ENCODE measurements at regions not wholly inside any gene's neighbourhood (a gene's known extent, or its start where the extent isn't known, plus 50 kb on each side); places are given as distances from the start of the nearest gene placed in this dataset.

- 79 to 94% methylated on average over 2 of the region's 2 CpGs for WGBS, 2 donors
- H3K27ac ChIP-seq (ENCODE audit: low read depth in 1 of 2, low read length in 1 of 2): no peak overlapping the region
- no peaks in the 10 kb centered on the region for H3K27me3 ChIP-seq (ENCODE audit: control insufficient read depth in 3 of 3, insufficient read depth in 3 of 3, low read length in 2 of 3)
- no peak overlapping the region for H3K4me3 ChIP-seq
- no peaks in the 10 kb centered on the region for H3K4me1 ChIP-seq (ENCODE audit: control insufficient read depth in 5 of 5, insufficient read depth in 5 of 5, low read length in 5 of 5)
- no peak overlapping the region for H3K9ac ChIP-seq (ENCODE audit: insufficient read depth in 1 of 2, low read length in 2 of 2)
- H3K36me3 ChIP-seq (ENCODE audit: control insufficient read depth in 4 of 4, insufficient read depth in 4 of 4, low read length in 4 of 4): no peaks in the 10 kb centered on the region
- peaks cover 0 to 2% (median 0%) of the 10 kb centered on the region in 4 donors for H3K9me3 ChIP-seq (ENCODE audit: control insufficient read depth in 4 of 4, insufficient read depth in 3 of 4, low read length in 3 of 4)
- TF ChIP-seq, protein P1, sequence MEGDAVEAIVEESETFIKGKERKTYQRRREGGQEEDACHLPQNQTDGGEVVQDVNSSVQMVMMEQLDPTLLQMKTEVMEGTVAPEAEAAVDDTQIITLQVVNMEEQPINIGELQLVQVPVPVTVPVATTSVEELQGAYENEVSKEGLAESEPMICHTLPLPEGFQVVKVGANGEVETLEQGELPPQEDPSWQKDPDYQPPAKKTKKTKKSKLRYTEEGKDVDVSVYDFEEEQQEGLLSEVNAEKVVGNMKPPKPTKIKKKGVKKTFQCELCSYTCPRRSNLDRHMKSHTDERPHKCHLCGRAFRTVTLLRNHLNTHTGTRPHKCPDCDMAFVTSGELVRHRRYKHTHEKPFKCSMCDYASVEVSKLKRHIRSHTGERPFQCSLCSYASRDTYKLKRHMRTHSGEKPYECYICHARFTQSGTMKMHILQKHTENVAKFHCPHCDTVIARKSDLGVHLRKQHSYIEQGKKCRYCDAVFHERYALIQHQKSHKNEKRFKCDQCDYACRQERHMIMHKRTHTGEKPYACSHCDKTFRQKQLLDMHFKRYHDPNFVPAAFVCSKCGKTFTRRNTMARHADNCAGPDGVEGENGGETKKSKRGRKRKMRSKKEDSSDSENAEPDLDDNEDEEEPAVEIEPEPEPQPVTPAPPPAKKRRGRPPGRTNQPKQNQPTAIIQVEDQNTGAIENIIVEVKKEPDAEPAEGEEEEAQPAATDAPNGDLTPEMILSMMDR (IDR thresholded peaks at IDR 0.05; ENCODE audit: control extremely low read depth, extremely low read depth): no peak
- DNase-seq: no peak
- no peak for ATAC-seq (ENCODE audit: insufficient read depth, low FRiP score)
Observed at GRCh38 chr2:107108556-107108955, 222.6 kb upstream of the ST6GAL2 start.

DNA sequence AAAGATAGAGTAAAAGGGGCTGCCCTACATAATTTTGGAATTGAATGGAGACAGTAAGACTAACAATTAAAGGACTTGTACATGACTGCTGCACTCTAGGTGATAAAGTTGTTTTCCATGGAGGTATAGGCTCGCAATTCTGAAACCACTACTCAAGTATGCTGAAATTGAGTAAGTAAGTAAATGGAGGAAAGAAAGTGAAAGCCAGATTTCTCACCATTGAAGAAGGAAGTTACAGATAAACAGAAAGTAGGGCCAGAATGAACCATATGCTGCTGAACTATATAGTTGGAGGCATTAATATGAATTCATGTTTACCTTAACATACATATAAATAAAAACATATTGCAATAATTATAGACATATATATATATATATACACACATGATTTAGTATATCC lies 225.7 kb upstream of the ST6GAL2 start:
- TF ChIP-seq, protein P1 (IDR thresholded peaks at IDR 0.05; ENCODE audit: control extremely low read depth, extremely low read depth): no peak

GRCh38 chr2:107112561-107112960 lies 226.6 kb upstream of the ST6GAL2 start:
- DNase-seq: no peak
- Histone ChIP-seq H3K9me3 (ENCODE audit: control insufficient read depth in 4 of 4, insufficient read depth in 3 of 4, low read length in 3 of 4) (peaks cover 0 to 2% (median 0%) of the 10 kb centered on the region in 4 donors), H3K4me1 (ENCODE audit: control insufficient read depth in 5 of 5, insufficient read depth in 5 of 5, low read length in 5 of 5) (no peaks in the 10 kb centered on the region), H3K4me3 (no peak overlapping the region), H3K27me3 (ENCODE audit: control insufficient read depth in 3 of 3, insufficient read depth in 3 of 3, low read length in 2 of 3) (no peaks in the 10 kb centered on the region), H3K9ac (ENCODE audit: insufficient read depth in 1 of 2, low read length in 2 of 2) (no peak overlapping the region), H3K27ac (ENCODE audit: low read depth in 1 of 2, low read length in 1 of 2) (no peak overlapping the region), H3K36me3 (ENCODE audit: control insufficient read depth in 4 of 4, insufficient read depth in 4 of 4, low read length in 4 of 4) (no peaks in the 10 kb centered on the region)
- TF ChIP-seq, protein P1 (IDR thresholded peaks at IDR 0.05; ENCODE audit: control extremely low read depth, extremely low read depth): no peak
- ATAC-seq (ENCODE audit: insufficient read depth, low FRiP score): no peak

More for the DNA sequence above, 225.7 kb upstream of the ST6GAL2 start:
- H3K4me3 ChIP-seq: no peak overlapping the region
- 75% methylated on average over 1 of the region's 1 CpG for WGBS, 2 donors
- H3K36me3 ChIP-seq (ENCODE audit: control insufficient read depth in 4 of 4, insufficient read depth in 4 of 4, low read length in 4 of 4): no peaks in the 10 kb centered on the region
- no peak for ATAC-seq (ENCODE audit: insufficient read depth, low FRiP score)
- H3K27ac ChIP-seq (ENCODE audit: low read depth in 1 of 2, low read length in 1 of 2): no peak overlapping the region
- no peaks in the 10 kb centered on the region for H3K27me3 ChIP-seq (ENCODE audit: control insufficient read depth in 3 of 3, insufficient read depth in 3 of 3, low read length in 2 of 3)
- peaks cover 0 to 2% (median 0%) of the 10 kb centered on the region in 4 donors for H3K9me3 ChIP-seq (ENCODE audit: control insufficient read depth in 4 of 4, insufficient read depth in 3 of 4, low read length in 3 of 4)
- H3K9ac ChIP-seq (ENCODE audit: insufficient read depth in 1 of 2, low read length in 2 of 2): no peak overlapping the region
- no peaks in the 10 kb centered on the region for H3K4me1 ChIP-seq (ENCODE audit: control insufficient read depth in 5 of 5, insufficient read depth in 5 of 5, low read length in 5 of 5)
- no peak for DNase-seq

DNA sequence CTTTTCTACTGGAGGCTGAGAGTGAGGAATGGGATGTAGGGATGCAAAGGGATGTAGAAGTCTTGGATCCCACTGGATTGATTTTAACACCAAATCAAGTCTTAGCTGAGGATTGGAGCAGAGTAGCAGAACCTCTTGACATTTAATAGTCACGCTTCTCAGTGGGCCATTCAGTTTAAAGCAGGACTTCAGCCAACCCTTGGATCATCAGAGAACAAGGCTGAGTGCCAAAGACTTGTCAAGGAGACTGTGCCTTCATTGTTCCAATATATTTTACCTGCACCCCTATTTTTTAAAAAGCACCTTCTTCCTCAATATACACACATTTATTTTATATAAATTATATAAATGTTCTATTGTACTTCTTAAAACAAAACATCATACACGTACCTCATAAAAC lies 242.4 kb upstream of the ST6GAL2 start:
- 79 to 82% methylated on average over 2 of the region's 2 CpGs for WGBS, 2 donors
- Histone ChIP-seq H3K4me1 (ENCODE audit: control insufficient read depth in 5 of 5, insufficient read depth in 5 of 5, low read length in 5 of 5) (no peaks in the 10 kb centered on the region), H3K27ac (ENCODE audit: low read depth in 1 of 2, low read length in 1 of 2) (no peak overlapping the region)

More for the DNA sequence above, 242.4 kb upstream of the ST6GAL2 start:
- Histone ChIP-seq H3K27me3 (ENCODE audit: control insufficient read depth in 3 of 3, insufficient read depth in 3 of 3, low read length in 2 of 3) (no peaks in the 10 kb centered on the region), H3K36me3 (ENCODE audit: control insufficient read depth in 4 of 4, insufficient read depth in 4 of 4, low read length in 4 of 4) (no peaks in the 10 kb centered on the region), H3K9me3 (ENCODE audit: control insufficient read depth in 4 of 4, insufficient read depth in 3 of 4, low read length in 3 of 4) (peaks cover 0 to 3% (median 0%) of the 10 kb centered on the region in 4 donors), H3K9ac (ENCODE audit: insufficient read depth in 1 of 2, low read length in 2 of 2) (no peak overlapping the region), H3K4me3 (no peak overlapping the region)
- ATAC-seq (ENCODE audit: insufficient read depth, low FRiP score) (no peak), DNase-seq (no peak)
- TF ChIP-seq, protein P1 (IDR thresholded peaks at IDR 0.05; ENCODE audit: control extremely low read depth, extremely low read depth): no peak
